T-cell (primary cell): ENCODE measurements at regions not wholly inside any gene's neighbourhood (a gene's known extent, or its start where the extent isn't known, plus 50 kb on each side); places are given as distances from the start of the nearest gene placed in this dataset.
"Not testable (repeated sequence)": the region's sequence is repeated elsewhere in the genome, so short reads cannot be mapped to it uniquely, and the experiment has no call there.

Source experiments
- ATAC-seq, 4 experiments: fragments of 200-7000 bp in 3 of 4; fragments of 150-1000 bp in 1 of 4; cut with Tn5 transposase; replicated peaks in 1 of 4; 1 replicate in 3 of 4; 2 replicates in 1 of 4; pipeline ENCODE4 v1.10.0; 2021; ENCODE audit warnings: moderate library complexity in 3 of 4, mild to moderate bottlenecking in 2 of 4, moderate number of reproducible peaks in 1 of 4
- CTCF ChIA-PET, 2 donors: fragments of 300-600 bp; sonication (Branson Sonifier 250); formaldehyde crosslinking; loops; one replicate each; lab custom pipeline; 2022; ENCODE audit warnings: antibody characterized with exemption in 2 of 2; lab: Charles Lee
- POLR2A ChIA-PET, 2 donors: fragments of 300-600 bp; sonication (Branson Sonifier 250); formaldehyde crosslinking; loops; one replicate each; lab custom pipeline; 2022; ENCODE audit warnings: antibody characterized with exemption in 2 of 2; lab: Charles Lee
- DNase-seq, 35 experiments: peaks; one replicate each; pipeline versions ENCODE4 v3.0.0 to v3.0.0-alpha.2; 2013 to 2023
- H3K27ac ChIP-seq: one replicate; pipeline ENCODE4 v1.5.1; 2013; ENCODE audit warnings: low read length
- H3K27me3 ChIP-seq, 2 experiments: replicated peaks in 1 of 2; 1 replicate in 1 of 2; 2 replicates in 1 of 2; pipeline versions ENCODE4 v1.6.1 to v1.7.0; 2013; ENCODE audit warnings: low read length in 1 of 2, mixed read lengths in 1 of 2; ENCODE audit not compliant: control insufficient read depth in 2 of 2, insufficient read depth in 2 of 2; ENCODE audit errors: extremely low read depth in 1 of 2
- H3K36me3 ChIP-seq, 2 donors: 1 replicate in 1 of 2; 2 replicates in 1 of 2; pipeline versions ENCODE4 v1.6.1 to v1.7.0; 2013; ENCODE audit warnings: low read length in 1 of 2; ENCODE audit not compliant: control insufficient read depth in 2 of 2, insufficient read depth in 1 of 2; ENCODE audit errors: extremely low read depth in 1 of 2
- H3K4me1 ChIP-seq, 2 experiments: 1 replicate in 1 of 2; 2 replicates in 1 of 2; pipeline versions ENCODE4 v1.6.1 to v1.7.0; 2013; ENCODE audit warnings: low read length in 2 of 2, mixed read lengths in 1 of 2; ENCODE audit not compliant: insufficient read depth in 2 of 2, control insufficient read depth in 1 of 2; ENCODE audit errors: extremely low read depth in 1 of 2
- H3K4me3 ChIP-seq, 2 donors: 1 replicate in 1 of 2; 2 replicates in 1 of 2; pipeline versions ENCODE4 v1.5.1 to v1.7.0; 2013; ENCODE audit warnings: mild to moderate bottlenecking in 2 of 2, low read length in 1 of 2, moderate library complexity in 1 of 2; ENCODE audit not compliant: control insufficient read depth in 1 of 2; ENCODE audit errors: extremely low read depth in 1 of 2
- H3K9me3 ChIP-seq: 2 replicates; pipeline ENCODE4 v1.7.0; 2013
- H3K27ac Mint-ChIP-seq, 2 donors: one replicate each; pipeline ENCODE4 v1.8.0; 2020 to 2021; ENCODE audit warnings: mild to moderate bottlenecking in 2 of 2, mixed read lengths in 2 of 2
- H3K27me3 Mint-ChIP-seq, 2 donors: one replicate each; pipeline ENCODE4 v1.8.0; 2021 to 2022; ENCODE audit warnings: mixed read lengths in 2 of 2
- H3K36me3 Mint-ChIP-seq: one replicate; pipeline ENCODE4 v1.8.0; 2021; ENCODE audit warnings: mixed read lengths
- H3K4me1 Mint-ChIP-seq, 3 donors: one replicate each; pipeline ENCODE4 v1.8.0; 2020 to 2022; ENCODE audit warnings: mixed read lengths in 3 of 3, mild to moderate bottlenecking in 1 of 3
- H3K4me3 Mint-ChIP-seq, 3 donors: one replicate each; pipeline ENCODE4 v1.8.0; 2020 to 2022; ENCODE audit warnings: mild to moderate bottlenecking in 3 of 3, mixed read lengths in 3 of 3, moderate library complexity in 3 of 3
- H3K9me3 Mint-ChIP-seq, 3 donors: one replicate each; pipeline ENCODE4 v1.8.0; 2020 to 2022; ENCODE audit warnings: mixed read lengths in 3 of 3
- WGBS: methylation state at CpG from one replicate; pipeline ENCODE4 v1.1.5; 2013; ENCODE audit warnings: missing lambda C conversion rate; ENCODE audit not compliant: insufficient coverage; 5-methylcytosine and 5-hydroxymethylcytosine counted together

DNA sequence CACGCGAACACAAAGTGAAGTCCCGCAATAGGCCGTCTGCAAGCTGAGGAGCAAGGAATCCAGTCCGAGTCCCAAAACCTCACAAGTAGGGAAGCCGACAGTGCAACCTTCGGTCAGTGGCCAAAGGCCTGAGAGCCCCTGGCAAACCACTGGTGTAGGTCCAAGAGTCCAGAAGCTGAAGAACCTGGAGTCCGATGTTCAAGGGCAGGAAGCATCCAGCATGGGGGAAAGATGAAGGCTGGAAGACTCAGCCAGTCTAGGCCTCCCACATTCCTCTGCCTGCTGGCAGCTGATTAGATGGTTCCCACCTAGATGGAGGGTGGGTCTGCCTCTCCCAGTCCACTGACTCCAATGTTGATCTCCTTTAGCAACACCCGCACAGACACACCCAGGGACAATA lies 87.2 kb downstream of the EMX2 start:
- H3K27me3 ChIP-seq, ATAC-seq, H3K27ac ChIP-seq, H3K9me3 Mint-ChIP-seq, DNase-seq, H3K9me3 ChIP-seq, CTCF ChIA-PET, H3K4me3 ChIP-seq, H3K4me1 ChIP-seq, POLR2A ChIA-PET, H3K27ac Mint-ChIP-seq, H3K4me3 Mint-ChIP-seq, H3K36me3 ChIP-seq, H3K4me1 Mint-ChIP-seq, H3K36me3 Mint-ChIP-seq, H3K27me3 Mint-ChIP-seq: not testable (repeated sequence)
- 94% methylated on average over 8 of the region's 9 CpGs for WGBS

GRCh38 chr10:117631276-117632145 lies 89.0 kb downstream of the EMX2 start:
- H3K4me3 ChIP-seq, result no peak overlapping the region
- WGBS, result 87% methylated on average over 6 of the region's 11 CpGs
- H3K9me3 ChIP-seq, result no peaks in the 10 kb centered on the region
- ChIA-PET POLR2A (no interaction called here), CTCF (interaction anchor here in 1 of 2 donors (0.6 kb wide), 1 partner anchor 192 kb away, joined by 6 read pairs; no protein-coding TSS in a partner anchor)
- peaks cover 0 to 6% of the 10 kb centered on the region in 2 experiments for H3K27me3 ChIP-seq
- no peak overlapping the region for H3K27ac ChIP-seq
- H3K4me1 Mint-ChIP-seq, result no peaks in the 10 kb centered on the region
- H3K36me3 ChIP-seq, result no peaks in the 10 kb centered on the region
- no peaks in the 10 kb centered on the region for H3K4me1 ChIP-seq
- H3K27ac Mint-ChIP-seq, result no peak overlapping the region
- no peak overlapping the region for H3K4me3 Mint-ChIP-seq
- no peaks in the 10 kb centered on the region for H3K27me3 Mint-ChIP-seq
- no peaks in the 10 kb centered on the region for H3K36me3 Mint-ChIP-seq
- H3K9me3 Mint-ChIP-seq, result no peaks in the 10 kb centered on the region
- ATAC-seq (no peak), DNase-seq (no peak)

DNA sequence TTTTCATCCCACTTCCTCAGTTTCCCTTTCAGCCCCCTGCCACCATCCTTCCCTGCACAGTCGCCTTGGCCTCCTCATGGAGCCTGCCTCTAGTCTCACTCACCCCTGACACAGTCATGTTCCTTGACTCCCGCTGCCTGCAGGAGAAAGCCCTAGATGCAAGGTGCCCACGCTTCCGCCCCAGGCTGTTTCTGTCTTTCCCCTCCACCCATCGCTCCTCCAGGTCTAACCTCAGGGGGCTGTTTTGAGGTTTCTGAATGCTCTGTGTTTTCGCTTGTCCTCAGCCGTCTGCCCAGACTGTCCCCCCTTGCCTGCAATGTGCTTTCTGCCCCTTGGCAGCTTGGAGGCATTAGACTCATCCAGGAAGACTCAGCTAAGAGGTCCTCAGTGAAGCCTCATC lies 89.9 kb downstream of the EMX2 start:
- H3K27me3 ChIP-seq, result peaks cover 0 to 6% of the 10 kb centered on the region in 2 experiments
- CTCF ChIA-PET, result no interaction called here
- no peak overlapping the region for H3K4me3 ChIP-seq
- no peaks in the 10 kb centered on the region for H3K9me3 ChIP-seq
- no peak overlapping the region for H3K27ac ChIP-seq
- DNase-seq, result no peak
- no peaks in the 10 kb centered on the region for H3K36me3 ChIP-seq
- 95% methylated on average over 2 of the region's 7 CpGs for WGBS
- Mint-ChIP-seq H3K4me3 (no peak overlapping the region), H3K27me3 (no peaks in the 10 kb centered on the region), H3K36me3 (no peaks in the 10 kb centered on the region), H3K4me1 (no peaks in the 10 kb centered on the region), H3K27ac (no peak overlapping the region), H3K9me3 (no peaks in the 10 kb centered on the region)
- H3K4me1 ChIP-seq, result no peaks in the 10 kb centered on the region
- POLR2A ChIA-PET, result no interaction called here
- no peak for ATAC-seq

DNA sequence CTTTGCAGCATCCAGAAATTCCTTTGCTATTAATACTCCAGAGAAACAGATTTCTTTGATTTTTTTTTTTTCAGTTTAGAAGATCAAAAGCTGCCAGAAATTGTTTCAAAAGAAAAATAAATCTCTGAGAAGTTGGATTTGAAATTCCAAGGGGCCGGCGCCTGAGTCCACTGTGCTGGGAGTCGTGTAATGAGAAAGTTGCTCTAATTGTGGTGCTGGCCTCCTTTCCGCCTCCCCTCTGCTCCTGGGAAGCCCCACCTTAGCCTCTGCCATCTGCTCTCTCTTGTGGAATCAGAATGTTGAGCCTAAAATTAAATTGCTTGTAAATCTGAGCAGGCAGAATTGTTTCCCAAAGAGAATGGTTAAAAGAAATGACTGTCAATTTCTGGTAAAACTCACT lies 93.3 kb downstream of the EMX2 start:
- Mint-ChIP-seq H3K4me3 (no peak overlapping the region), H3K27me3 (peaks cover 0 to 5% of the 10 kb centered on the region in 2 donors), H3K36me3 (no peaks in the 10 kb centered on the region), H3K4me1 (no peaks in the 10 kb centered on the region), H3K27ac (no peak overlapping the region), H3K9me3 (no peaks in the 10 kb centered on the region)
- no peak for ATAC-seq
- H3K9me3 ChIP-seq, result no peaks in the 10 kb centered on the region
- H3K4me1 ChIP-seq, result no peaks in the 10 kb centered on the region
- H3K4me3 ChIP-seq, result no peak overlapping the region
- peaks cover 0 to 2% of the 10 kb centered on the region in 2 experiments for H3K27me3 ChIP-seq
- no peak overlapping the region for H3K27ac ChIP-seq
- no peak for DNase-seq
- ChIA-PET POLR2A (no interaction called here), CTCF (no interaction called here)
- H3K36me3 ChIP-seq, result no peaks in the 10 kb centered on the region
- WGBS, result 100% methylated on average over 2 of the region's 4 CpGs

DNA sequence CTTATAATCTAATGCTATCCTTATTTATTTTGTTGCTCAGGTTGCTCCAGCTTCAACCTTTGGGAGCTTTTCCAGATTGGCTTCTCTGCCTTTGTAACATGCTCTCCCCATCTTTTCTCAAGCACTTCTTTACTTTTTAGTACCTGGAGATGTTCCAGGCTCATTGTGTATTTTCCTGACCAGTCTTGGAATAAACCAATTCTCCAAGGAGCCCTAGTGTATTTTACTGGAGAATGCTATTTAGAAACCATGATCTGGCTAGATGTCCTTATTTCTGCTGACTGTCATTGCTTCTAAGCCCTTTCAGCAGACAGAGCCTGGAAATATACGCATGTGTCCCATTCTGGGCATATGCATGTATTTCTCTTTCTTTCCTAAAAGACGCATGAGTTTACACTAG lies 95.7 kb downstream of the EMX2 start:
- Histone ChIP-seq H3K9me3 (no peaks in the 10 kb centered on the region), H3K36me3 (no peaks in the 10 kb centered on the region), H3K27ac (no peak overlapping the region), H3K4me3 (no peak overlapping the region), H3K4me1 (no peaks in the 10 kb centered on the region), H3K27me3 (peaks cover 0 to 2% of the 10 kb centered on the region in 2 experiments)
- H3K36me3 Mint-ChIP-seq, result no peaks in the 10 kb centered on the region
- H3K27ac Mint-ChIP-seq, result no peak overlapping the region
- ATAC-seq (no peak), DNase-seq (no peak)
- peaks cover 5 to 8% of the 10 kb centered on the region in 2 donors for H3K27me3 Mint-ChIP-seq
- H3K4me1 Mint-ChIP-seq, result no peaks in the 10 kb centered on the region
- 100% methylated on average over 1 of the region's 2 CpGs for WGBS
- H3K9me3 Mint-ChIP-seq, result no peaks in the 10 kb centered on the region
- ChIA-PET POLR2A (no interaction called here), CTCF (interaction anchor here in 1 of 2 donors (0.6 kb wide), 1 partner anchor 648 kb away, joined by 8 read pairs; no protein-coding TSS in a partner anchor)
- H3K4me3 Mint-ChIP-seq, result no peak overlapping the region

GRCh38 chr10:117638664-117639200 lies 96.2 kb downstream of the EMX2 start:
- H3K36me3 Mint-ChIP-seq, result no peaks in the 10 kb centered on the region
- H3K9me3 Mint-ChIP-seq, result no peaks in the 10 kb centered on the region
- H3K4me1 ChIP-seq, result no peaks in the 10 kb centered on the region
- H3K4me1 Mint-ChIP-seq, result no peaks in the 10 kb centered on the region
- H3K4me3 ChIP-seq, result no peak overlapping the region
- peaks cover 0 to 2% of the 10 kb centered on the region in 2 experiments for H3K27me3 ChIP-seq
- no peaks in the 10 kb centered on the region for H3K9me3 ChIP-seq
- CTCF ChIA-PET, result no interaction called here
- ATAC-seq (no peak), DNase-seq (no peak)
- H3K27ac ChIP-seq, result no peak overlapping the region
- H3K36me3 ChIP-seq, result no peaks in the 10 kb centered on the region
- POLR2A ChIA-PET, result no interaction called here
- peaks cover 6 to 8% of the 10 kb centered on the region in 2 donors for H3K27me3 Mint-ChIP-seq
- H3K27ac Mint-ChIP-seq, result no peak overlapping the region
- no CpG with 5 or more reads among the region's 1 CpG for WGBS
- H3K4me3 Mint-ChIP-seq, result no peak overlapping the region
